Lower lobe of right lung (tissue), 2 donors: ENCODE measurements at regions not wholly inside any gene's neighbourhood (a gene's known extent, or its start where the extent isn't known, plus 50 kb on each side); places are given as distances from the start of the nearest gene placed in this dataset.

Source experiments
- ATAC-seq, 2 donors: fragments of 200-7000 bp; cut with Tn5 transposase; one replicate each; pipeline ENCODE4 v1.9.1; 2020 to 2022; ENCODE audit warnings: mild to moderate bottlenecking in 2 of 2, moderate library complexity in 2 of 2
- DNase-seq: peaks from one replicate; pipeline ENCODE4 v3.0.0-alpha.2; 2020
- H3K27ac ChIP-seq: fragments of 200-600 bp; one replicate; pipeline ENCODE4 v1.8.0; 2022
- H3K27me3 ChIP-seq: fragments of 200-600 bp; one replicate; pipeline ENCODE4 v1.8.0; 2022; ENCODE audit warnings: low read depth
- H3K36me3 ChIP-seq: fragments of 200-600 bp; one replicate; pipeline ENCODE4 v1.8.0; 2022; ENCODE audit warnings: mild to moderate bottlenecking
- H3K4me1 ChIP-seq: fragments of 200-600 bp; one replicate; pipeline ENCODE4 v1.8.0; 2022
- H3K4me3 ChIP-seq: fragments of 200-600 bp; one replicate; pipeline ENCODE4 v1.8.0; 2022; ENCODE audit warnings: mild to moderate bottlenecking
- H3K9me3 ChIP-seq: fragments of 200-600 bp; one replicate; pipeline ENCODE4 v1.8.0; 2022
- CTCF ChIP-seq: fragments of 200-600 bp; IDR thresholded peaks from one replicate; pipeline ENCODE4 v1.8.0; 2022; ENCODE audit warnings: antibody characterized with exemption, mild to moderate bottlenecking
- intact Hi-C: fragments of 100-400 bp; cut with DNase I; formaldehyde crosslinking; loops from one replicate; pipeline ENCODE4 v1.11.0; 2022
- donor health status: DM: no; HTN: yes; CAD: no; lungs with severe emphysema.

GRCh38 chr12:132422381-132423043, 67.4 kb upstream of the FBRSL1 start:
- no peaks in the 10 kb centered on the region for H3K4me1 ChIP-seq
- no peak overlapping the region for H3K4me3 ChIP-seq
- intact Hi-C loops = no loop called here
- ATAC-seq (no peak), DNase-seq (no peak)
- TF ChIP-seq CTCF = no peak
- H3K36me3 ChIP-seq = no peaks in the 10 kb centered on the region
- no peaks in the 10 kb centered on the region for H3K9me3 ChIP-seq
- peaks cover 30% of the 10 kb centered on the region for H3K27me3 ChIP-seq
- H3K27ac ChIP-seq = no peak overlapping the region

GRCh38 chr12:132422040-132422380, 67.9 kb upstream of the FBRSL1 start:
- Histone ChIP-seq H3K27ac (no peak overlapping the region), H3K4me1 (no peaks in the 10 kb centered on the region), H3K36me3 (no peaks in the 10 kb centered on the region), H3K27me3 (peaks cover 33% of the 10 kb centered on the region), H3K4me3 (no peak overlapping the region), H3K9me3 (no peaks in the 10 kb centered on the region)
- intact Hi-C loops = no loop called here
- no peak for TF ChIP-seq CTCF
- ATAC-seq (no peak), DNase-seq (no peak)

- no peak for DNase-seq
- Histone ChIP-seq H3K9me3 (no peaks in the 10 kb centered on the region), H3K36me3 (no peaks in the 10 kb centered on the region), H3K4me1 (peaks cover 5% of the 10 kb centered on the region), H3K27me3 (peaks cover 45% of the 10 kb centered on the region), H3K27ac (no peak overlapping the region), H3K4me3 (no peak overlapping the region)
- intact Hi-C loops = no loop called here
- no peak for ATAC-seq
- TF ChIP-seq CTCF = no peak
These were observed 70.2 kb upstream of the FBRSL1 start for GRCh38 chr12:132419631-132420246.

GRCh38 chr12:132418393-132418925, 71.5 kb upstream of the FBRSL1 start:
- TF ChIP-seq CTCF = no peak
- DNase-seq (no peak), ATAC-seq (no peak)
- Histone ChIP-seq H3K36me3 (no peaks in the 10 kb centered on the region), H3K4me1 (peaks cover 9% of the 10 kb centered on the region), H3K9me3 (no peaks in the 10 kb centered on the region), H3K4me3 (no peak overlapping the region), H3K27me3 (peaks cover 41% of the 10 kb centered on the region), H3K27ac (no peak overlapping the region)
- intact Hi-C loops = no loop called here

GRCh38 chr12:132417741-132418140, 72.2 kb upstream of the FBRSL1 start:
- ATAC-seq = no peak
- Histone ChIP-seq H3K36me3 (no peaks in the 10 kb centered on the region), H3K4me3 (no peak overlapping the region), H3K9me3 (no peaks in the 10 kb centered on the region), H3K4me1 (peaks cover 9% of the 10 kb centered on the region), H3K27me3 (peaks cover 38% of the 10 kb centered on the region), H3K27ac (no peak overlapping the region)
- DNase-seq = no peak
- no peak for TF ChIP-seq CTCF
- intact Hi-C loops = no loop called here
